SU-DHL-6 (cell line): ENCODE measurements at regions not wholly inside any gene's neighbourhood (a gene's known extent, or its start where the extent isn't known, plus 50 kb on each side); places are given as distances from the start of the nearest gene placed in this dataset.

ENCODE experiments used
- EZH2phosphoT487 ChIP-seq: fragments of 200-600 bp; sonication (generic), shearing (Covaris generic); conservative IDR thresholded peaks from 2 replicates; pipeline ENCODE4 v1.6.1; 2018; ENCODE audit warnings: mild to moderate bottlenecking, antibody characterized with exemption, low read length, moderate library complexity, mixed read lengths
- TF ChIP-seq, protein P1 (sequence below): fragments of 200-600 bp; sonication (generic); IDR thresholded peaks from one replicate; pipeline ENCODE4 v1.5.1; 2017; ENCODE audit warnings: antibody characterized with exemption, mild to moderate bottlenecking, low read length, moderate library complexity; ENCODE audit not compliant: insufficient read depth, poor library complexity, severe bottlenecking

DNA sequence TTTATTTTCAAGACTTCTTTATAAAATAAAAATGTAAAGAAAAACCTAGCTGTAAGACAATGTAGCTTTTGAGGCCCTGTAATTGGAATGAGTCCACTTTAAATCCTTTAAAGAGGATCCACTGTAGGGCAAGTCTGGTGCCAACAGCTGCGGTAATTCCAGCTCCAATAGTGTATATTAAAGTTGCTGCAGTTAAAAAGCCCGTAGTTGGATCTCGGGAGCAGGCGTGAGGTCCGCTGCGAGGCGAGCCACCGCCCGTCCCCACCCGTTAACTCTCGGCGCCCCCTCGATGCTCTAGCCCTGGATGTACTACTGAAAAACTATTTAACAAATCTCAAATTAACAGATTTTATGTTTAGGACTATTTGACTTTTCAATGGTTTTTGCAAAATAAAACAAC is 414.7 kb upstream of the SEMA3C start:
- TF ChIP-seq, protein P1, sequence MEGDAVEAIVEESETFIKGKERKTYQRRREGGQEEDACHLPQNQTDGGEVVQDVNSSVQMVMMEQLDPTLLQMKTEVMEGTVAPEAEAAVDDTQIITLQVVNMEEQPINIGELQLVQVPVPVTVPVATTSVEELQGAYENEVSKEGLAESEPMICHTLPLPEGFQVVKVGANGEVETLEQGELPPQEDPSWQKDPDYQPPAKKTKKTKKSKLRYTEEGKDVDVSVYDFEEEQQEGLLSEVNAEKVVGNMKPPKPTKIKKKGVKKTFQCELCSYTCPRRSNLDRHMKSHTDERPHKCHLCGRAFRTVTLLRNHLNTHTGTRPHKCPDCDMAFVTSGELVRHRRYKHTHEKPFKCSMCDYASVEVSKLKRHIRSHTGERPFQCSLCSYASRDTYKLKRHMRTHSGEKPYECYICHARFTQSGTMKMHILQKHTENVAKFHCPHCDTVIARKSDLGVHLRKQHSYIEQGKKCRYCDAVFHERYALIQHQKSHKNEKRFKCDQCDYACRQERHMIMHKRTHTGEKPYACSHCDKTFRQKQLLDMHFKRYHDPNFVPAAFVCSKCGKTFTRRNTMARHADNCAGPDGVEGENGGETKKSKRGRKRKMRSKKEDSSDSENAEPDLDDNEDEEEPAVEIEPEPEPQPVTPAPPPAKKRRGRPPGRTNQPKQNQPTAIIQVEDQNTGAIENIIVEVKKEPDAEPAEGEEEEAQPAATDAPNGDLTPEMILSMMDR, result no peak
- no peak for TF ChIP-seq EZH2phosphoT487
